SK-N-SH treated with all-trans-retinoic acid at 6 μM for 48 hours (cell line): ENCODE measurements at regions not wholly inside any gene's neighbourhood (a gene's known extent, or its start where the extent isn't known, plus 50 kb on each side); places are given as distances from the start of the nearest gene placed in this dataset.

Experiments
- ARNTL ChIP-seq: fragments of 450-650 bp; formaldehyde crosslinking; IDR thresholded peaks from 2 replicates; pipeline ENCODE4 v1.5.0; 2020; ENCODE audit warnings: low read depth, mild to moderate bottlenecking, moderate library complexity, borderline replicate concordance
- SNAI2 ChIP-seq: fragments of 250-450 bp; sonication (Bioruptor Pico); IDR thresholded peaks from 2 replicates; pipeline ENCODE4 v1.5.0; 2020; ENCODE audit warnings: mild to moderate bottlenecking, moderate library complexity
- TOX ChIP-seq: fragments of 250-450 bp; sonication (Bioruptor Pico); IDR thresholded peaks from 2 replicates; pipeline ENCODE4 v1.8.0; 2021; ENCODE audit warnings: mild to moderate bottlenecking, moderate library complexity, borderline replicate concordance
- ZC3H10 ChIP-seq: fragments of 250-450 bp; sonication (Bioruptor Pico); IDR thresholded peaks from 2 replicates; pipeline ENCODE4 v1.5.1; 2021; ENCODE audit warnings: mild to moderate bottlenecking, moderate library complexity
- ZNF565 ChIP-seq: fragments of 450-650 bp; formaldehyde crosslinking; conservative IDR thresholded peaks from 2 replicates; pipeline ENCODE4 v1.5.0; 2020; ENCODE audit warnings: low read depth, mild to moderate bottlenecking, moderate library complexity
- TF ChIP-seq, protein P1 (sequence below): fragments of 250-450 bp; sonication (Bioruptor Pico); IDR thresholded peaks from 2 replicates; pipeline ENCODE4 v1.8.0; 2021; ENCODE audit warnings: low read depth, mild to moderate bottlenecking, moderate library complexity, borderline replicate concordance

DNA sequence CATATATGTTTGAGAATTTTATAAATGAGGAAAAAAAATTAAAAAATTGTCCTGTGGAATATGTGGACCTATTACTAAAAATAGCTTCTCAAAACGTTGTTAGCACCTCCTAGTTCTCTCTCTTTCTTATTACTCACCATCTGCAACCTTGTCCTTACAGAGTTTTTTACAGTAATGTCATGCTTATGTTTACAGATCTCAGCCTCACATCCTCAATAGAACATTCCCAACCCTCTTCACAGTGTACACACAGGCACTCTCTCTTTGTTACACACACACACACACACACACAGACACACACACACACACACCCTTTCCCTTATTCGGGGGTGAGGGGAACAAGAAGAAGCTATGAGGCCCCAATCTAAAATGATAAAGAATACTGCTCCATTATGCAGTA is 197.7 kb downstream of the SLITRK6 start:
- TF ChIP-seq, protein P1, sequence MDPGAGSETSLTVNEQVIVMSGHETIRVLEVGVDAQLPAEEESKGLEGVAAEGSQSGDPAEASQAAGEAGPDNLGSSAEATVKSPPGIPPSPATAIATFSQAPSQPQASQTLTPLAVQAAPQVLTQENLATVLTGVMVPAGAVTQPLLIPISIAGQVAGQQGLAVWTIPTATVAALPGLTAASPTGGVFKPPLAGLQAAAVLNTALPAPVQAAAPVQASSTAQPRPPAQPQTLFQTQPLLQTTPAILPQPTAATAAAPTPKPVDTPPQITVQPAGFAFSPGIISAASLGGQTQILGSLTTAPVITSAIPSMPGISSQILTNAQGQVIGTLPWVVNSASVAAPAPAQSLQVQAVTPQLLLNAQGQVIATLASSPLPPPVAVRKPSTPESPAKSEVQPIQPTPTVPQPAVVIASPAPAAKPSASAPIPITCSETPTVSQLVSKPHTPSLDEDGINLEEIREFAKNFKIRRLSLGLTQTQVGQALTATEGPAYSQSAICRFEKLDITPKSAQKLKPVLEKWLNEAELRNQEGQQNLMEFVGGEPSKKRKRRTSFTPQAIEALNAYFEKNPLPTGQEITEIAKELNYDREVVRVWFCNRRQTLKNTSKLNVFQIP (CRISPR knock-in tag) = no peak
- no peak for TF ChIP-seq ZC3H10 (CRISPR knock-in tag)
- no peak for TF ChIP-seq TOX (CRISPR knock-in tag)
- no peak for TF ChIP-seq ARNTL (CRISPR knock-in tag)
- no peak for TF ChIP-seq SNAI2 (CRISPR knock-in tag)
- no peak for TF ChIP-seq ZNF565
